ENCODE measurements at regions not wholly inside any gene's neighbourhood (a gene's known extent, or its start where the extent isn't known, plus 50 kb on each side); places are given as distances from the start of the nearest gene placed in this dataset.

- Histone ChIP-seq H3K4me3 (no peak overlapping the region), H3K9me3 (no peaks in the 10 kb centered on the region), H3K4me1 (replicated peaks) (no peaks in the 10 kb centered on the region), H3K27ac (no peak overlapping the region), H3K36me3 (no peaks in the 10 kb centered on the region), H3K27me3 (replicated peaks; ENCODE audit: insufficient read depth) (no peaks in the 10 kb centered on the region)
- no peak for DNase-seq (ENCODE audit: low spot score)
- WGBS, result 52% methylated on average over 1 of the region's 1 CpG
- intact Hi-C loops (cut with DNase I), result no loop called here
- TF ChIP-seq POLR2A (IDR thresholded peaks at IDR 0.05), result no peak
- no peak for TF ChIP-seq POLR2AphosphoS5 (IDR thresholded peaks at IDR 0.05)
- TF ChIP-seq CTCF (IDR thresholded peaks at IDR 0.05), result no peak
These were observed 2138.5 kb upstream of the PCDH20 start for GRCh38 chr13:63554157-63554556.

GRCh38 chr13:63551731-63552130, 2136.1 kb upstream of the PCDH20 start:
- Histone ChIP-seq H3K9me3 (no peaks in the 10 kb centered on the region), H3K4me3 (no peak overlapping the region), H3K4me1 (replicated peaks) (no peaks in the 10 kb centered on the region), H3K27me3 (replicated peaks; ENCODE audit: insufficient read depth) (no peaks in the 10 kb centered on the region), H3K27ac (no peak overlapping the region), H3K36me3 (no peaks in the 10 kb centered on the region)
- no peak for DNase-seq (ENCODE audit: low spot score)
- intact Hi-C loops (cut with DNase I), result no loop called here
- TF ChIP-seq POLR2A (IDR thresholded peaks at IDR 0.05), result no peak
- TF ChIP-seq CTCF (IDR thresholded peaks at IDR 0.05), result no peak
- 62% methylated on average over 3 of the region's 3 CpGs for WGBS

- no peaks in the 10 kb centered on the region for H3K9me3 ChIP-seq
These were observed 2130.9 kb upstream of the PCDH20 start for GRCh38 chr13:63546524-63546923.

GRCh38 chr13:63542770-63543169, 2127.1 kb upstream of the PCDH20 start:
- Histone ChIP-seq H3K27ac (no peak overlapping the region), H3K9me3 (no peaks in the 10 kb centered on the region), H3K27me3 (replicated peaks; ENCODE audit: insufficient read depth) (no peaks in the 10 kb centered on the region), H3K4me1 (replicated peaks) (no peaks in the 10 kb centered on the region), H3K4me3 (no peak overlapping the region), H3K36me3 (no peaks in the 10 kb centered on the region)
- TF ChIP-seq POLR2A (IDR thresholded peaks at IDR 0.05), result no peak
- no peak for TF ChIP-seq CTCF (IDR thresholded peaks at IDR 0.05)
- no peak for TF ChIP-seq POLR2AphosphoS5 (IDR thresholded peaks at IDR 0.05)
- DNase-seq (ENCODE audit: low spot score), result no peak
- intact Hi-C loops (cut with DNase I), result no loop called here
- WGBS, result 18% methylated on average over 1 of the region's 1 CpG

More at GRCh38 chr13:63546524-63546923, 2130.9 kb upstream of the PCDH20 start:
- intact Hi-C loops (cut with DNase I), result no loop called here
- Histone ChIP-seq H3K27ac (no peak overlapping the region), H3K4me1 (replicated peaks) (no peaks in the 10 kb centered on the region), H3K27me3 (replicated peaks; ENCODE audit: insufficient read depth) (no peaks in the 10 kb centered on the region), H3K4me3 (no peak overlapping the region), H3K36me3 (no peaks in the 10 kb centered on the region)
- TF ChIP-seq POLR2A (IDR thresholded peaks at IDR 0.05) (no peak), CTCF (IDR thresholded peaks at IDR 0.05) (no peak), POLR2AphosphoS5 (IDR thresholded peaks at IDR 0.05) (no peak)
- WGBS, result 41% methylated on average over 2 of the region's 2 CpGs
- no peak for DNase-seq (ENCODE audit: low spot score)

- no peaks in the 10 kb centered on the region for H3K4me1 ChIP-seq (replicated peaks)
- H3K27me3 ChIP-seq (replicated peaks; ENCODE audit: insufficient read depth), result no peaks in the 10 kb centered on the region
- no peaks in the 10 kb centered on the region for H3K9me3 ChIP-seq
- 69% methylated on average over 6 of the region's 6 CpGs for WGBS
- no peak overlapping the region for H3K27ac ChIP-seq
- H3K36me3 ChIP-seq, result no peaks in the 10 kb centered on the region
- intact Hi-C loops (cut with DNase I), result no loop called here
- no peak for DNase-seq (ENCODE audit: low spot score)
- TF ChIP-seq CTCF (IDR thresholded peaks at IDR 0.05) (no peak), POLR2A (IDR thresholded peaks at IDR 0.05) (no peak), POLR2AphosphoS5 (IDR thresholded peaks at IDR 0.05) (no peak)
- no peak overlapping the region for H3K4me3 ChIP-seq
These were observed 2125.7 kb upstream of the PCDH20 start for GRCh38 chr13:63541336-63541735.

Data from prostate gland (tissue), 2 donors.